ENCODE measurements at regions not wholly inside any gene's neighbourhood (a gene's known extent, or its start where the extent isn't known, plus 50 kb on each side); places are given as distances from the start of the nearest gene placed in this dataset.

GRCh38 chr7:10181996-10182395 lies 791.7 kb upstream of the PHF14 start:
- Histone ChIP-seq H3K36me3 (no peaks in the 10 kb centered on the region), H3K4me3 (no peak overlapping the region), H3K27me3 (ENCODE audit: low read depth) (no peaks in the 10 kb centered on the region), H3K27ac (replicated peaks) (no peak overlapping the region), H3K9me3 (replicated peaks) (no peaks in the 10 kb centered on the region), H3K4me1 (no peaks in the 10 kb centered on the region)
- DNase-seq = no peak
- intact Hi-C loops (cut with micrococcal nuclease) = no loop called here
- TF ChIP-seq CTCF (IDR thresholded peaks at IDR 0.05; ENCODE audit: borderline replicate concordance) = no peak

- Histone ChIP-seq H3K4me1 (no peaks in the 10 kb centered on the region), H3K36me3 (no peaks in the 10 kb centered on the region), H3K27me3 (ENCODE audit: low read depth) (no peaks in the 10 kb centered on the region), H3K9me3 (replicated peaks) (no peaks in the 10 kb centered on the region), H3K4me3 (no peak overlapping the region), H3K27ac (replicated peaks) (no peak overlapping the region)
- TF ChIP-seq CTCF (IDR thresholded peaks at IDR 0.05; ENCODE audit: borderline replicate concordance) = no peak
- DNase-seq = no peak
- intact Hi-C loops (cut with micrococcal nuclease) = no loop called here
Measured at GRCh38 chr7:10192074-10192473, 781.6 kb upstream of the PHF14 start.

GRCh38 chr7:10205696-10206095 lies 768.0 kb upstream of the PHF14 start:
- no peak for DNase-seq
- Histone ChIP-seq H3K4me3 (no peak overlapping the region), H3K4me1 (peaks cover 14% of the 10 kb centered on the region), H3K36me3 (no peaks in the 10 kb centered on the region), H3K27ac (replicated peaks) (no peak overlapping the region), H3K27me3 (ENCODE audit: low read depth) (no peaks in the 10 kb centered on the region), H3K9me3 (replicated peaks) (no peaks in the 10 kb centered on the region)
- no peak for TF ChIP-seq CTCF (IDR thresholded peaks at IDR 0.05; ENCODE audit: borderline replicate concordance)
- intact Hi-C loops (cut with micrococcal nuclease) = no loop called here

- DNase-seq = no peak
- intact Hi-C loops (cut with micrococcal nuclease) = no loop called here
Measured at GRCh38 chr7:10210000-10210399, 763.7 kb upstream of the PHF14 start.

GRCh38 chr7:10211016-10211415 lies 762.7 kb upstream of the PHF14 start:
- TF ChIP-seq CTCF (IDR thresholded peaks at IDR 0.05; ENCODE audit: borderline replicate concordance) = no peak
- no peak overlapping the region for H3K4me3 ChIP-seq
- no peak overlapping the region for H3K27ac ChIP-seq (replicated peaks)
- intact Hi-C loops (cut with micrococcal nuclease) = no loop called here
- no peaks in the 10 kb centered on the region for H3K27me3 ChIP-seq (ENCODE audit: low read depth)
- no peaks in the 10 kb centered on the region for H3K36me3 ChIP-seq
- H3K9me3 ChIP-seq (replicated peaks) = peaks cover 18% of the 10 kb centered on the region
- H3K4me1 ChIP-seq = peaks cover 14% of the 10 kb centered on the region
- no peak for DNase-seq

More at GRCh38 chr7:10210000-10210399, 763.7 kb upstream of the PHF14 start:
- Histone ChIP-seq H3K9me3 (replicated peaks) (peaks cover 18% of the 10 kb centered on the region), H3K4me1 (peaks cover 14% of the 10 kb centered on the region), H3K4me3 (no peak overlapping the region), H3K27ac (replicated peaks) (no peak overlapping the region), H3K36me3 (no peaks in the 10 kb centered on the region), H3K27me3 (ENCODE audit: low read depth) (no peaks in the 10 kb centered on the region)
- TF ChIP-seq CTCF (IDR thresholded peaks at IDR 0.05; ENCODE audit: borderline replicate concordance) = no peak

GRCh38 chr7:10211861-10212260 lies 761.8 kb upstream of the PHF14 start:
- Histone ChIP-seq H3K9me3 (replicated peaks) (peaks cover 18% of the 10 kb centered on the region), H3K27ac (replicated peaks) (no peak overlapping the region), H3K4me3 (no peak overlapping the region), H3K36me3 (no peaks in the 10 kb centered on the region), H3K27me3 (ENCODE audit: low read depth) (no peaks in the 10 kb centered on the region), H3K4me1 (peaks cover 12% of the 10 kb centered on the region)
- intact Hi-C loops (cut with micrococcal nuclease) = no loop called here
- no peak for TF ChIP-seq CTCF (IDR thresholded peaks at IDR 0.05; ENCODE audit: borderline replicate concordance)
- DNase-seq = no peak

Data from left ventricle myocardium inferior (tissue), 1 donor.